ENCODE measurements at regions not wholly inside any gene's neighbourhood (a gene's known extent, or its start where the extent isn't known, plus 50 kb on each side); places are given as distances from the start of the nearest gene placed in this dataset.

GRCh38 chr18:37667836-37668235, 102.2 kb upstream of the CELF4 start:
- no peak for TF ChIP-seq YY1 (IDR thresholded peaks at IDR 0.05; ENCODE audit: insufficient read depth, insufficient read length)
- TF ChIP-seq ZNF274 (IDR thresholded peaks at IDR 0.05; ENCODE audit: low read depth, low read length) = no peak

Data from NT2/D1 (cell line).